NCI-H2196 treated with DMSO at 0.1 percent for 48 hours (cell line): ENCODE measurements at regions not wholly inside any gene's neighbourhood (a gene's known extent, or its start where the extent isn't known, plus 50 kb on each side); places are given as distances from the start of the nearest gene placed in this dataset.
"Not testable (repeated sequence)": the region's sequence is repeated elsewhere in the genome, so short reads cannot be mapped to it uniquely, and the experiment has no call there.

Experiments used
- DNase-seq: peaks from one replicate; lab custom pipeline; 2025; ENCODE audit not compliant: unreplicated experiment; lab: John Stamatoyannopoulos, UW

GRCh38 chr14:71355324-71356201 is 448.3 kb downstream of the PCNX1 start:
- DNase-seq: peak; percentile 13

- no peak for DNase-seq
These were observed 451.1 kb downstream of the PCNX1 start for GRCh38 chr14:71358209-71358931.

GRCh38 chr14:71358932-71359421 is 451.7 kb downstream of the PCNX1 start:
- not testable (repeated sequence) for DNase-seq

- DNase-seq: no peak
These were observed 452.6 kb downstream of the PCNX1 start for GRCh38 chr14:71359823-71360222.

GRCh38 chr14:71361336-71361735 is 454.1 kb downstream of the PCNX1 start:
- no peak for DNase-seq

- DNase-seq: no peak
These were observed 454.6 kb downstream of the PCNX1 start for GRCh38 chr14:71361874-71362273.

GRCh38 chr14:71362282-71362681 is 455.0 kb downstream of the PCNX1 start:
- DNase-seq: no peak

GRCh38 chr14:71362920-71363584 is 455.8 kb downstream of the PCNX1 start:
- no peak for DNase-seq

GRCh38 chr14:71363946-71364925 is 457.0 kb downstream of the PCNX1 start:
- DNase-seq: no peak

GRCh38 chr14:71365361-71365760 is 458.1 kb downstream of the PCNX1 start:
- no peak for DNase-seq

GRCh38 chr14:71366861-71367260 is 459.6 kb downstream of the PCNX1 start:
- no peak for DNase-seq

- peak; percentile 26 for DNase-seq
These were observed 464.6 kb downstream of the PCNX1 start for GRCh38 chr14:71371711-71372396.

GRCh38 chr14:71372411-71372838 is 465.2 kb downstream of the PCNX1 start:
- DNase-seq: peak; percentile 10

GRCh38 chr14:71373773-71374172 is 466.5 kb downstream of the PCNX1 start:
- no peak for DNase-seq

GRCh38 chr14:71374989-71375388 is 467.7 kb downstream of the PCNX1 start:
- no peak for DNase-seq

GRCh38 chr14:71377099-71377498 is 469.8 kb downstream of the PCNX1 start:
- no peak for DNase-seq

GRCh38 chr14:71380271-71380670 is 473.0 kb downstream of the PCNX1 start:
- DNase-seq: no peak

GRCh38 chr14:71381814-71382213 is 474.6 kb downstream of the PCNX1 start:
- no peak for DNase-seq

- DNase-seq: no peak
These were observed 475.1 kb downstream of the PCNX1 start for GRCh38 chr14:71382315-71382714.

GRCh38 chr14:71383510-71383909 is 476.3 kb downstream of the PCNX1 start:
- DNase-seq: no peak
